ENCODE measurements at regions not wholly inside any gene's neighbourhood (a gene's known extent, or its start where the extent isn't known, plus 50 kb on each side); places are given as distances from the start of the nearest gene placed in this dataset.

DNA sequence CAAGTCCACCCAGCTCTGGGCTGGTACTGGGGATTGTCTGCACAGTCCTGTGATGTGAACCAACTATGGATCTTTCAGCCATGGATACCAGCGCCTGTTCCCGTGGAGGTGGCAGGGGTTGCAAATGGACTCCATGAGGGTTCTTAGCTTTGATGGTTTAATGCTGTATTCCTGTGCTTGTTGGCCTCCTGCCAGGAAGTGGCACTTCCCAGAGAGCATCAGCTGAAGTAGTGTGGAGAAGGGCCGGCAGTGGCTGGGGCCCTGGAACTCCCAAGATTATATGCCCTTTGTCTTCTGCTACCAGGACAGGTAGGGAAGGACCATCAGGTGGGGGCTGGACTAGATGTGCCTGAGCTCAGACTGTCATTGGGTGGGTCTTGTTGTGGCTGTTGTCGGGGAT is 1104.8 kb upstream of the COX7C start (continued):
- TF ChIP-seq, protein P1, sequence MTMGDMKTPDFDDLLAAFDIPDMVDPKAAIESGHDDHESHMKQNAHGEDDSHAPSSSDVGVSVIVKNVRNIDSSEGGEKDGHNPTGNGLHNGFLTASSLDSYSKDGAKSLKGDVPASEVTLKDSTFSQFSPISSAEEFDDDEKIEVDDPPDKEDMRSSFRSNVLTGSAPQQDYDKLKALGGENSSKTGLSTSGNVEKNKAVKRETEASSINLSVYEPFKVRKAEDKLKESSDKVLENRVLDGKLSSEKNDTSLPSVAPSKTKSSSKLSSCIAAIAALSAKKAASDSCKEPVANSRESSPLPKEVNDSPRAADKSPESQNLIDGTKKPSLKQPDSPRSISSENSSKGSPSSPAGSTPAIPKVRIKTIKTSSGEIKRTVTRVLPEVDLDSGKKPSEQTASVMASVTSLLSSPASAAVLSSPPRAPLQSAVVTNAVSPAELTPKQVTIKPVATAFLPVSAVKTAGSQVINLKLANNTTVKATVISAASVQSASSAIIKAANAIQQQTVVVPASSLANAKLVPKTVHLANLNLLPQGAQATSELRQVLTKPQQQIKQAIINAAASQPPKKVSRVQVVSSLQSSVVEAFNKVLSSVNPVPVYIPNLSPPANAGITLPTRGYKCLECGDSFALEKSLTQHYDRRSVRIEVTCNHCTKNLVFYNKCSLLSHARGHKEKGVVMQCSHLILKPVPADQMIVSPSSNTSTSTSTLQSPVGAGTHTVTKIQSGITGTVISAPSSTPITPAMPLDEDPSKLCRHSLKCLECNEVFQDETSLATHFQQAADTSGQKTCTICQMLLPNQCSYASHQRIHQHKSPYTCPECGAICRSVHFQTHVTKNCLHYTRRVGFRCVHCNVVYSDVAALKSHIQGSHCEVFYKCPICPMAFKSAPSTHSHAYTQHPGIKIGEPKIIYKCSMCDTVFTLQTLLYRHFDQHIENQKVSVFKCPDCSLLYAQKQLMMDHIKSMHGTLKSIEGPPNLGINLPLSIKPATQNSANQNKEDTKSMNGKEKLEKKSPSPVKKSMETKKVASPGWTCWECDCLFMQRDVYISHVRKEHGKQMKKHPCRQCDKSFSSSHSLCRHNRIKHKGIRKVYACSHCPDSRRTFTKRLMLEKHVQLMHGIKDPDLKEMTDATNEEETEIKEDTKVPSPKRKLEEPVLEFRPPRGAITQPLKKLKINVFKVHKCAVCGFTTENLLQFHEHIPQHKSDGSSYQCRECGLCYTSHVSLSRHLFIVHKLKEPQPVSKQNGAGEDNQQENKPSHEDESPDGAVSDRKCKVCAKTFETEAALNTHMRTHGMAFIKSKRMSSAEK (CRISPR knock-in tag; IDR thresholded peaks at IDR 0.05; ENCODE audit: borderline replicate concordance) = no peak
- TF ChIP-seq CBFB (CRISPR knock-in tag; IDR thresholded peaks at IDR 0.05; ENCODE audit: low read depth) = no peak
- no peak for TF ChIP-seq RELA (CRISPR knock-in tag; IDR thresholded peaks at IDR 0.05; ENCODE audit: borderline replicate concordance)
- no peak for TF ChIP-seq TEAD1 (CRISPR knock-in tag; IDR thresholded peaks at IDR 0.05)
- no peak for TF ChIP-seq NR3C1 (CRISPR knock-in tag; conservative IDR thresholded peaks at IDR 0.05; ENCODE audit: low read depth)
- TF ChIP-seq, protein P2, sequence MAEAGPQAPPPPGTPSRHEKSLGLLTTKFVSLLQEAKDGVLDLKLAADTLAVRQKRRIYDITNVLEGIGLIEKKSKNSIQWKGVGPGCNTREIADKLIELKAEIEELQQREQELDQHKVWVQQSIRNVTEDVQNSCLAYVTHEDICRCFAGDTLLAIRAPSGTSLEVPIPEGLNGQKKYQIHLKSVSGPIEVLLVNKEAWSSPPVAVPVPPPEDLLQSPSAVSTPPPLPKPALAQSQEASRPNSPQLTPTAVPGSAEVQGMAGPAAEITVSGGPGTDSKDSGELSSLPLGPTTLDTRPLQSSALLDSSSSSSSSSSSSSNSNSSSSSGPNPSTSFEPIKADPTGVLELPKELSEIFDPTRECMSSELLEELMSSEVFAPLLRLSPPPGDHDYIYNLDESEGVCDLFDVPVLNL (CRISPR knock-in tag; IDR thresholded peaks at IDR 0.05; ENCODE audit: borderline replicate concordance, low read depth) = no peak
- TF ChIP-seq SP1 (CRISPR knock-in tag; conservative IDR thresholded peaks at IDR 0.05) = no peak
- no peak for TF ChIP-seq ZNF219 (CRISPR knock-in tag; IDR thresholded peaks at IDR 0.05; ENCODE audit: borderline replicate concordance)
- TF ChIP-seq, protein P3, sequence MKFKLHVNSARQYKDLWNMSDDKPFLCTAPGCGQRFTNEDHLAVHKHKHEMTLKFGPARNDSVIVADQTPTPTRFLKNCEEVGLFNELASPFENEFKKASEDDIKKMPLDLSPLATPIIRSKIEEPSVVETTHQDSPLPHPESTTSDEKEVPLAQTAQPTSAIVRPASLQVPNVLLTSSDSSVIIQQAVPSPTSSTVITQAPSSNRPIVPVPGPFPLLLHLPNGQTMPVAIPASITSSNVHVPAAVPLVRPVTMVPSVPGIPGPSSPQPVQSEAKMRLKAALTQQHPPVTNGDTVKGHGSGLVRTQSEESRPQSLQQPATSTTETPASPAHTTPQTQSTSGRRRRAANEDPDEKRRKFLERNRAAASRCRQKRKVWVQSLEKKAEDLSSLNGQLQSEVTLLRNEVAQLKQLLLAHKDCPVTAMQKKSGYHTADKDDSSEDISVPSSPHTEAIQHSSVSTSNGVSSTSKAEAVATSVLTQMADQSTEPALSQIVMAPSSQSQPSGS (CRISPR knock-in tag; IDR thresholded peaks at IDR 0.05; ENCODE audit: borderline replicate concordance, low read depth) = no peak

DNA sequence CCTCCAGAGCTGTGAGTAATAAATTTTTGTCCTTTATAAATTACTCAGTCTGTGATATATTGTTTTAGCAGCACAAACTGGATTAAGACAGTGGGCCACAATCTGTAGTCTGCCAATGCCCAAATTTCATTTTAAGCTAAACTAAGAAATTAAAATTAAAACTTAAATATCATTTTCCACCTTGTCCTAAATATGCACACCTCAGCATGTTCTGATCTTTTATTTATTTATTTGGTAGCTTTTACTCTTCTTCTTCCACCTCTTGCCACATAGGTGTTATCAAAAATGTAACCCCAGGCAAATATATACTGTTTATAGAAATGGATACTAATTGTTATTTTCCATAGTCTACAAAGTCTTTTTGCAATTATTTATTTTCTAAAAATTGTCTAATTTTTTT is 1102.2 kb upstream of the COX7C start:
- CTCF ChIA-PET = no interaction called here
- Mint-ChIP-seq H3K36me3 (peaks cover 3% of the 10 kb centered on the region; the same call in 1 of the 2 replicates), H3K9me3 (peaks cover 22% of the 10 kb centered on the region), H3K27ac (no peak overlapping the region), H3K4me3 (no peak overlapping the region), H3K27me3 (ENCODE audit: low read depth) (no peaks in the 10 kb centered on the region), H3K4me1 (no peaks in the 10 kb centered on the region)
- POLR2A ChIA-PET = no interaction called here
- no peak for DNase-seq (ENCODE audit: low spot score)
- no peak for ATAC-seq
- TF ChIP-seq, protein P4, sequence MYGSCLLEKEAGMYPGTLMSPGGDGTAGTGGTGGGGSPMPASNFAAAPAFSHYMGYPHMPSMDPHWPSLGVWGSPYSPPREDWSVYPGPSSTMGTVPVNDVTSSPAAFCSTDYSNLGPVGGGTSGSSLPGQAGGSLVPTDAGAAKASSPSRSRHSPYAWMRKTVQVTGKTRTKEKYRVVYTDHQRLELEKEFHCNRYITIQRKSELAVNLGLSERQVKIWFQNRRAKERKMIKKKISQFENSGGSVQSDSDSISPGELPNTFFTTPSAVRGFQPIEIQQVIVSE (CRISPR knock-in tag; IDR thresholded peaks at IDR 0.05; ENCODE audit: borderline replicate concordance) = no peak
- TF ChIP-seq, protein P5, sequence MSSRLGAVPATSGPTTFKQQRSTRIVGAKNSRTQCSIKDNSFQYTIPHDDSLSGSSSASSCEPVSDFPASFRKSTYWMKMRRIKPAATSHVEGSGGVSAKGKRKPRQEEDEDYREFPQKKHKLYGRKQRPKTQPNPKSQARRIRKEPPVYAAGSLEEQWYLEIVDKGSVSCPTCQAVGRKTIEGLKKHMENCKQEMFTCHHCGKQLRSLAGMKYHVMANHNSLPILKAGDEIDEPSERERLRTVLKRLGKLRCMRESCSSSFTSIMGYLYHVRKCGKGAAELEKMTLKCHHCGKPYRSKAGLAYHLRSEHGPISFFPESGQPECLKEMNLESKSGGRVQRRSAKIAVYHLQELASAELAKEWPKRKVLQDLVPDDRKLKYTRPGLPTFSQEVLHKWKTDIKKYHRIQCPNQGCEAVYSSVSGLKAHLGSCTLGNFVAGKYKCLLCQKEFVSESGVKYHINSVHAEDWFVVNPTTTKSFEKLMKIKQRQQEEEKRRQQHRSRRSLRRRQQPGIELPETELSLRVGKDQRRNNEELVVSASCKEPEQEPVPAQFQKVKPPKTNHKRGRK (CRISPR knock-in tag; IDR thresholded peaks at IDR 0.05; ENCODE audit: borderline replicate concordance) = no peak
- no peak for TF ChIP-seq CREM (CRISPR knock-in tag; IDR thresholded peaks at IDR 0.05)
- no peak for TF ChIP-seq KAT7 (CRISPR knock-in tag; IDR thresholded peaks at IDR 0.05; ENCODE audit: borderline replicate concordance)
- TF ChIP-seq, protein P6, sequence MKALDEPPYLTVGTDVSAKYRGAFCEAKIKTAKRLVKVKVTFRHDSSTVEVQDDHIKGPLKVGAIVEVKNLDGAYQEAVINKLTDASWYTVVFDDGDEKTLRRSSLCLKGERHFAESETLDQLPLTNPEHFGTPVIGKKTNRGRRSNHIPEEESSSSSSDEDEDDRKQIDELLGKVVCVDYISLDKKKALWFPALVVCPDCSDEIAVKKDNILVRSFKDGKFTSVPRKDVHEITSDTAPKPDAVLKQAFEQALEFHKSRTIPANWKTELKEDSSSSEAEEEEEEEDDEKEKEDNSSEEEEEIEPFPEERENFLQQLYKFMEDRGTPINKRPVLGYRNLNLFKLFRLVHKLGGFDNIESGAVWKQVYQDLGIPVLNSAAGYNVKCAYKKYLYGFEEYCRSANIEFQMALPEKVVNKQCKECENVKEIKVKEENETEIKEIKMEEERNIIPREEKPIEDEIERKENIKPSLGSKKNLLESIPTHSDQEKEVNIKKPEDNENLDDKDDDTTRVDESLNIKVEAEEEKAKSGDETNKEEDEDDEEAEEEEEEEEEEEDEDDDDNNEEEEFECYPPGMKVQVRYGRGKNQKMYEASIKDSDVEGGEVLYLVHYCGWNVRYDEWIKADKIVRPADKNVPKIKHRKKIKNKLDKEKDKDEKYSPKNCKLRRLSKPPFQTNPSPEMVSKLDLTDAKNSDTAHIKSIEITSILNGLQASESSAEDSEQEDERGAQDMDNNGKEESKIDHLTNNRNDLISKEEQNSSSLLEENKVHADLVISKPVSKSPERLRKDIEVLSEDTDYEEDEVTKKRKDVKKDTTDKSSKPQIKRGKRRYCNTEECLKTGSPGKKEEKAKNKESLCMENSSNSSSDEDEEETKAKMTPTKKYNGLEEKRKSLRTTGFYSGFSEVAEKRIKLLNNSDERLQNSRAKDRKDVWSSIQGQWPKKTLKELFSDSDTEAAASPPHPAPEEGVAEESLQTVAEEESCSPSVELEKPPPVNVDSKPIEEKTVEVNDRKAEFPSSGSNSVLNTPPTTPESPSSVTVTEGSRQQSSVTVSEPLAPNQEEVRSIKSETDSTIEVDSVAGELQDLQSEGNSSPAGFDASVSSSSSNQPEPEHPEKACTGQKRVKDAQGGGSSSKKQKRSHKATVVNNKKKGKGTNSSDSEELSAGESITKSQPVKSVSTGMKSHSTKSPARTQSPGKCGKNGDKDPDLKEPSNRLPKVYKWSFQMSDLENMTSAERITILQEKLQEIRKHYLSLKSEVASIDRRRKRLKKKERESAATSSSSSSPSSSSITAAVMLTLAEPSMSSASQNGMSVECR (CRISPR knock-in tag; IDR thresholded peaks at IDR 0.05; ENCODE audit: borderline replicate concordance) = no peak
- no peak for TF ChIP-seq JUN (CRISPR knock-in tag; IDR thresholded peaks at IDR 0.05)
- no peak for TF ChIP-seq ZNF263 (CRISPR knock-in tag; IDR thresholded peaks at IDR 0.05; ENCODE audit: low read depth)
- no peak for TF ChIP-seq NFATC4 (CRISPR knock-in tag; IDR thresholded peaks at IDR 0.05)
- TF ChIP-seq ATF1 (CRISPR knock-in tag; IDR thresholded peaks at IDR 0.05) = no peak
- TF ChIP-seq, protein P7, sequence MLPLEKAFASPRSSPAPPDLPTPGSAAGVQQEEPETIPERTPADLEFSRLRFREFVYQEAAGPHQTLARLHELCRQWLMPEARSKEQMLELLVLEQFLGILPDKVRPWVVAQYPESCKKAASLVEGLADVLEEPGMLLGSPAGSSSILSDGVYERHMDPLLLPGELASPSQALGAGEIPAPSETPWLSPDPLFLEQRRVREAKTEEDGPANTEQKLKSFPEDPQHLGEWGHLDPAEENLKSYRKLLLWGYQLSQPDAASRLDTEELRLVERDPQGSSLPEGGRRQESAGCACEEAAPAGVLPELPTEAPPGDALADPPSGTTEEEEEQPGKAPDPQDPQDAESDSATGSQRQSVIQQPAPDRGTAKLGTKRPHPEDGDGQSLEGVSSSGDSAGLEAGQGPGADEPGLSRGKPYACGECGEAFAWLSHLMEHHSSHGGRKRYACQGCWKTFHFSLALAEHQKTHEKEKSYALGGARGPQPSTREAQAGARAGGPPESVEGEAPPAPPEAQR (CRISPR knock-in tag; IDR thresholded peaks at IDR 0.05) = no peak
- TF ChIP-seq, protein P3 (CRISPR knock-in tag; IDR thresholded peaks at IDR 0.05; ENCODE audit: borderline replicate concordance, low read depth) = no peak
